ENCODE measurements at regions not wholly inside any gene's neighbourhood (a gene's known extent, or its start where the extent isn't known, plus 50 kb on each side); places are given as distances from the start of the nearest gene placed in this dataset.

GRCh38 chrX:128870361-128870760, 652.9 kb downstream of the SMARCA1 start:
- Mint-ChIP-seq H3K4me1 (no peaks in the 10 kb centered on the region), H3K27me3 (no peaks in the 10 kb centered on the region), H3K9me3 (ENCODE audit: insufficient read depth) (no peaks in the 10 kb centered on the region), H3K27ac (no peak overlapping the region), H3K4me3 (no peak overlapping the region)
- no peaks in the 10 kb centered on the region for H3K27me3 ChIP-seq (replicated peaks in 1 of 4; ENCODE audit: control extremely low read depth in 1 of 4, control insufficient read depth in 3 of 4, insufficient read depth in 4 of 4, low read length in 3 of 4)
- no peaks in the 10 kb centered on the region for H3K36me3 ChIP-seq (replicated peaks in 1 of 2; ENCODE audit: control extremely low read depth in 1 of 2, control insufficient read depth in 1 of 2, extremely low read depth in 1 of 2, insufficient read depth in 2 of 2, low read length in 1 of 2)
- H4K20me1 ChIP-seq (ENCODE audit: control insufficient read depth, insufficient read depth, low read length, poor library complexity, severe bottlenecking): no peaks in the 10 kb centered on the region
- intact Hi-C loops (cut with micrococcal nuclease): no loop called here
- ATAC-seq (ENCODE audit: low read depth): no peak
- H3K27ac ChIP-seq (ENCODE audit: low read length in 2 of 2): no peak overlapping the region
- CTCF ChIA-PET: no interaction called here
- no peaks in the 10 kb centered on the region for H3K79me2 ChIP-seq (ENCODE audit: control insufficient read depth, insufficient read depth, low read length)
- DNase-seq: no peak
- H3K4me3 ChIP-seq (ENCODE audit: control extremely low read depth in 1 of 5, extremely low read depth in 1 of 5, insufficient read depth in 1 of 5, low read depth in 2 of 5, low read length in 4 of 5): no peak overlapping the region
- no peak for TF ChIP-seq EZH2 (IDR thresholded peaks at IDR 0.05; ENCODE audit: borderline replicate concordance, insufficient read depth, low read depth, low read length, poor library complexity, severe bottlenecking)
- no peak for TF ChIP-seq CTCF (IDR thresholded peaks at IDR 0.05)
- no peaks in the 10 kb centered on the region for H3K9me3 ChIP-seq (ENCODE audit: control extremely low read depth in 1 of 3, control insufficient read depth in 2 of 3, insufficient read depth in 1 of 3, low read length in 2 of 3)
- no peak overlapping the region for H3K4me2 ChIP-seq (replicated peaks; ENCODE audit: low read depth, low read length, poor library complexity, severe bottlenecking)
- H3K4me1 ChIP-seq (ENCODE audit: control insufficient read depth in 2 of 2, insufficient read depth in 2 of 2, low read length in 2 of 2): no peaks in the 10 kb centered on the region
- POLR2A ChIA-PET: no interaction called here
- no peak overlapping the region for H2AFZ ChIP-seq (ENCODE audit: insufficient read depth, low read depth, low read length, poor library complexity, severe bottlenecking)
- no peak overlapping the region for H3K9ac ChIP-seq (ENCODE audit: low read length)

- Histone ChIP-seq H3K36me3 (replicated peaks in 1 of 2; ENCODE audit: control extremely low read depth in 1 of 2, control insufficient read depth in 1 of 2, extremely low read depth in 1 of 2, insufficient read depth in 2 of 2, low read length in 1 of 2) (no peaks in the 10 kb centered on the region), H3K9ac (ENCODE audit: low read length) (no peak overlapping the region), H3K79me2 (ENCODE audit: control insufficient read depth, insufficient read depth, low read length) (no peaks in the 10 kb centered on the region), H4K20me1 (ENCODE audit: control insufficient read depth, insufficient read depth, low read length, poor library complexity, severe bottlenecking) (no peaks in the 10 kb centered on the region), H3K27me3 (replicated peaks in 1 of 4; ENCODE audit: control extremely low read depth in 1 of 4, control insufficient read depth in 3 of 4, insufficient read depth in 4 of 4, low read length in 3 of 4) (no peaks in the 10 kb centered on the region), H3K27ac (ENCODE audit: low read length in 2 of 2) (no peak overlapping the region), H3K4me3 (ENCODE audit: control extremely low read depth in 1 of 5, extremely low read depth in 1 of 5, insufficient read depth in 1 of 5, low read depth in 2 of 5, low read length in 4 of 5) (no peak overlapping the region), H3K4me2 (replicated peaks; ENCODE audit: low read depth, low read length, poor library complexity, severe bottlenecking) (no peak overlapping the region), H3K9me3 (ENCODE audit: control extremely low read depth in 1 of 3, control insufficient read depth in 2 of 3, insufficient read depth in 1 of 3, low read length in 2 of 3) (no peaks in the 10 kb centered on the region), H2AFZ (ENCODE audit: insufficient read depth, low read depth, low read length, poor library complexity, severe bottlenecking) (no peak overlapping the region), H3K4me1 (ENCODE audit: control insufficient read depth in 2 of 2, insufficient read depth in 2 of 2, low read length in 2 of 2) (no peaks in the 10 kb centered on the region)
- no peaks in the 10 kb centered on the region for H3K4me1 Mint-ChIP-seq
- TF ChIP-seq EZH2 (IDR thresholded peaks at IDR 0.05; ENCODE audit: borderline replicate concordance, insufficient read depth, low read depth, low read length, poor library complexity, severe bottlenecking) (no peak), CTCF (IDR thresholded peaks at IDR 0.05) (no peak)
- no peaks in the 10 kb centered on the region for H3K27me3 Mint-ChIP-seq
- intact Hi-C loops (cut with micrococcal nuclease): no loop called here
- no peak for DNase-seq
- no peak for ATAC-seq (ENCODE audit: low read depth)
- no peak overlapping the region for H3K27ac Mint-ChIP-seq
- WGBS (ENCODE audit: insufficient coverage): no CpG with 5 or more reads among the region's 2 CpGs
- POLR2A ChIA-PET: no interaction called here
- CTCF ChIA-PET: no interaction called here
- H3K9me3 Mint-ChIP-seq (ENCODE audit: insufficient read depth): no peaks in the 10 kb centered on the region
- no peak overlapping the region for H3K4me3 Mint-ChIP-seq
These were observed 660.7 kb downstream of the SMARCA1 start for GRCh38 chrX:128862557-128862956.
